ENCODE measurements at regions not wholly inside any gene's neighbourhood (a gene's known extent, or its start where the extent isn't known, plus 50 kb on each side); places are given as distances from the start of the nearest gene placed in this dataset.

DNA sequence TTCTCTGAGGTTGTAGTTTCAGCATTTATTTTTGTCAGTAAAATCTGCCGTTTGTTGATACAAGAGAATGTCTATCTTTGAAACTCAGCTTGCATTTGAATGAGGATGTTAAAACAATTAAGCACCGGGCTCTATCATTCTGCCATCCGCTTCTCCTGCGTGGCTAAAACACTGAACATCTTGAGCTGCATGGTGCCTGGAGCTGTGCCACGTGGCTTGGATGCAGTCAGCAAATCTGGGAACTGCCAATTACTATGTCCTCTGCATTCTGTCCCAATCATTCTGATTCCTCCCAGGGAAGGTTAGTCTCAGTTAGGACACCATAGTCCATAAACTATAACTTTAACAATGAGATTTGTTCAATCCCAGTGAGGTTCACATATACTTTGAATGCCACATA is 598.4 kb downstream of the FBXO15 start:
- TF ChIP-seq, protein P1, sequence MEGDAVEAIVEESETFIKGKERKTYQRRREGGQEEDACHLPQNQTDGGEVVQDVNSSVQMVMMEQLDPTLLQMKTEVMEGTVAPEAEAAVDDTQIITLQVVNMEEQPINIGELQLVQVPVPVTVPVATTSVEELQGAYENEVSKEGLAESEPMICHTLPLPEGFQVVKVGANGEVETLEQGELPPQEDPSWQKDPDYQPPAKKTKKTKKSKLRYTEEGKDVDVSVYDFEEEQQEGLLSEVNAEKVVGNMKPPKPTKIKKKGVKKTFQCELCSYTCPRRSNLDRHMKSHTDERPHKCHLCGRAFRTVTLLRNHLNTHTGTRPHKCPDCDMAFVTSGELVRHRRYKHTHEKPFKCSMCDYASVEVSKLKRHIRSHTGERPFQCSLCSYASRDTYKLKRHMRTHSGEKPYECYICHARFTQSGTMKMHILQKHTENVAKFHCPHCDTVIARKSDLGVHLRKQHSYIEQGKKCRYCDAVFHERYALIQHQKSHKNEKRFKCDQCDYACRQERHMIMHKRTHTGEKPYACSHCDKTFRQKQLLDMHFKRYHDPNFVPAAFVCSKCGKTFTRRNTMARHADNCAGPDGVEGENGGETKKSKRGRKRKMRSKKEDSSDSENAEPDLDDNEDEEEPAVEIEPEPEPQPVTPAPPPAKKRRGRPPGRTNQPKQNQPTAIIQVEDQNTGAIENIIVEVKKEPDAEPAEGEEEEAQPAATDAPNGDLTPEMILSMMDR (IDR thresholded peaks at IDR 0.05; ENCODE audit: low read depth, low read length): no peak
- no peak for TF ChIP-seq EZH2phosphoT487 (IDR thresholded peaks at IDR 0.05; ENCODE audit: low read depth)

Measured in OCI-LY3 (cell line).